H1 (cell line): ENCODE measurements at regions not wholly inside any gene's neighbourhood (a gene's known extent, or its start where the extent isn't known, plus 50 kb on each side); places are given as distances from the start of the nearest gene placed in this dataset.

ENCODE experiments used
- CTCF ChIA-PET: fragments of 300-600 bp; sonication (Branson Sonifier 250); formaldehyde crosslinking; loops from one replicate; lab custom pipeline; 2021; ENCODE audit not compliant: partially characterized antibody; lab: Charles Lee
- POLR2A ChIA-PET: fragments of 300-600 bp; sonication (Branson Sonifier 250); formaldehyde crosslinking; loops from one replicate; lab custom pipeline; 2021; ENCODE audit warnings: inconsistent platforms; ENCODE audit not compliant: partially characterized antibody; lab: Charles Lee
- DNase-seq, 2 experiments: peaks; one replicate each; pipeline versions ENCODE4 v3.0.0 to v3.0.0-alpha.2; 2010 to 2022; ENCODE audit warnings: low spot score in 2 of 2, low read depth in 1 of 2, mixed read lengths in 1 of 2
- FAIRE-seq: peaks from 2 replicates; lab custom pipeline; 2011; peaks lifted over from hg19 to GRCh38; lab: Jason Lieb, UNC
- H2AFZ ChIP-seq: 2 replicates; pipeline ENCODE4 v1.8.1; 2012; ENCODE audit warnings: low read length, inconsistent platforms
- H2AK5ac ChIP-seq: 2 replicates; pipeline ENCODE4 v1.6.1; 2013; ENCODE audit warnings: low read depth, low read length
- H2BK120ac ChIP-seq: replicated peaks from 2 replicates; pipeline ENCODE3; 2013; ENCODE audit warnings: low read depth, low read length, inconsistent platforms
- H2BK12ac ChIP-seq: 2 replicates; pipeline ENCODE4 v1.6.1; 2013; ENCODE audit warnings: low read depth, low read length
- H2BK15ac ChIP-seq: 2 replicates; pipeline ENCODE4 v1.6.1; 2013; ENCODE audit warnings: low read length
- H2BK20ac ChIP-seq: 2 replicates; pipeline ENCODE4 v1.6.1; 2013; ENCODE audit warnings: low read length
- H2BK5ac ChIP-seq: 2 replicates; pipeline ENCODE4 v1.6.1; 2013; ENCODE audit warnings: low read depth, low read length
- H3K14ac ChIP-seq: 2 replicates; pipeline ENCODE4 v1.6.1; 2013; ENCODE audit warnings: inconsistent platforms; ENCODE audit not compliant: insufficient read length
- H3K18ac ChIP-seq: 2 replicates; pipeline ENCODE4 v1.6.1; 2013; ENCODE audit warnings: low read length; ENCODE audit errors: extremely low read depth
- H3K23ac ChIP-seq: 2 replicates; pipeline ENCODE4 v1.6.1; 2013; ENCODE audit warnings: inconsistent platforms; ENCODE audit not compliant: insufficient read length
- H3K23me2 ChIP-seq: 2 replicates; pipeline ENCODE4 v1.6.1; 2013; ENCODE audit warnings: low read depth, low read length
- H3K27ac ChIP-seq: 2 replicates; pipeline ENCODE4 v1.6.1; 2011; ENCODE audit warnings: low read depth, low read length, inconsistent platforms
- H3K27me3 ChIP-seq, 4 experiments: replicated peaks in 1 of 4; 1 replicate in 1 of 4; 2 replicates in 3 of 4; pipeline versions ENCODE4 v1.6.1 to v1.8.1; 2011 to 2013; ENCODE audit warnings: low read length in 3 of 4, mild to moderate bottlenecking in 3 of 4, inconsistent platforms in 2 of 4, mixed read lengths in 2 of 4, moderate library complexity in 1 of 4; ENCODE audit not compliant: control insufficient read depth in 3 of 4, insufficient read depth in 3 of 4; ENCODE audit errors: extremely low read depth in 1 of 4
- H3K36me3 ChIP-seq, 4 experiments: 2 replicates each; pipeline versions ENCODE4 v1.6.1 to v1.8.1; 2011 to 2013; ENCODE audit warnings: mild to moderate bottlenecking in 4 of 4, low read length in 3 of 4, moderate library complexity in 2 of 4, control low read depth in 1 of 4, inconsistent platforms in 1 of 4; ENCODE audit not compliant: insufficient read depth in 4 of 4, control insufficient read depth in 2 of 4
- H3K4ac ChIP-seq: replicated peaks from 2 replicates; pipeline ENCODE3; 2013; ENCODE audit warnings: low read length, low read depth, mixed read lengths, inconsistent platforms; ENCODE audit not compliant: insufficient read length
- H3K4me1 ChIP-seq, 4 experiments: replicated peaks in 1 of 4; 1 replicate in 1 of 4; 2 replicates in 3 of 4; pipeline versions ENCODE4 v1.6.1 to v1.8.1; 2011 to 2013; ENCODE audit warnings: low read length in 3 of 4, inconsistent platforms in 2 of 4, mixed read lengths in 1 of 4; ENCODE audit not compliant: insufficient read depth in 4 of 4, control insufficient read depth in 3 of 4
- H3K4me2 ChIP-seq, 2 experiments: 2 replicates each; pipeline versions ENCODE4 v1.6.1 to v1.8.1; 2011 to 2013; ENCODE audit warnings: low read depth in 2 of 2, low read length in 2 of 2, control low read depth in 1 of 2, inconsistent platforms in 1 of 2, mild to moderate bottlenecking in 1 of 2; ENCODE audit not compliant: insufficient read depth in 1 of 2
- H3K4me3 ChIP-seq, 4 experiments: fragments of 200-600, 300-600 bp in 1 of 4; sonication (generic), shearing (Covaris generic), sonication (Bioruptor Twin) in 1 of 4; 2 replicates each; pipeline versions ENCODE4 v1.5.1 to v1.8.1; 2011 to 2016; ENCODE audit warnings: low read length in 4 of 4, low read depth in 3 of 4, control low read depth in 2 of 4, inconsistent platforms in 2 of 4, mild to moderate bottlenecking in 2 of 4, mixed read lengths in 1 of 4, moderate library complexity in 1 of 4; ENCODE audit not compliant: insufficient read depth in 2 of 4; ENCODE audit errors: extremely low read depth in 1 of 4
- H3K56ac ChIP-seq: replicated peaks from 2 replicates; pipeline ENCODE3; 2013; ENCODE audit warnings: low read depth, mild to moderate bottlenecking, mixed read lengths, low read length, inconsistent platforms; ENCODE audit not compliant: insufficient read length
- H3K79me1 ChIP-seq: 2 replicates; pipeline ENCODE4 v1.6.1; 2013; ENCODE audit warnings: low read depth, low read length, control low read depth
- H3K79me2 ChIP-seq, 2 experiments: 2 replicates each; pipeline versions ENCODE4 v1.6.1 to v1.8.1; 2012 to 2013; ENCODE audit warnings: low read length in 2 of 2, mild to moderate bottlenecking in 2 of 2, inconsistent platforms in 1 of 2; ENCODE audit not compliant: insufficient read depth in 2 of 2, control insufficient read depth in 1 of 2
- H3K9ac ChIP-seq, 4 experiments: replicated peaks in 1 of 4; 1 replicate in 1 of 4; 2 replicates in 3 of 4; pipeline versions ENCODE4 v1.6.1 to v1.8.1; 2011 to 2013; ENCODE audit warnings: low read depth in 3 of 4, low read length in 3 of 4, control low read depth in 2 of 4, mild to moderate bottlenecking in 2 of 4, moderate library complexity in 2 of 4, inconsistent platforms in 1 of 4; ENCODE audit errors: extremely low read depth in 1 of 4
- H3K9me3 ChIP-seq, 2 experiments: 2 replicates each; pipeline versions ENCODE4 v1.6.1 to v1.8.1; 2012 to 2013; ENCODE audit warnings: mild to moderate bottlenecking in 2 of 2, moderate library complexity in 2 of 2, control low read depth in 1 of 2, inconsistent platforms in 1 of 2, low read depth in 1 of 2, low read length in 1 of 2, mixed read lengths in 1 of 2; ENCODE audit not compliant: insufficient read depth in 2 of 2
- H4K20me1 ChIP-seq, 2 experiments: replicated peaks in 1 of 2; 2 replicates each; pipeline versions ENCODE3 to v1.8.1; 2011 to 2013; ENCODE audit warnings: inconsistent platforms in 2 of 2, low read length in 2 of 2, mild to moderate bottlenecking in 1 of 2; ENCODE audit not compliant: insufficient read depth in 2 of 2, control insufficient read depth in 1 of 2
- H4K5ac ChIP-seq: 2 replicates; pipeline ENCODE4 v1.6.1; 2013; ENCODE audit warnings: low read length, low read depth, mixed read lengths, inconsistent platforms; ENCODE audit not compliant: insufficient read length
- H4K8ac ChIP-seq: 2 replicates; pipeline ENCODE4 v1.8.0; 2013; ENCODE audit warnings: mild to moderate bottlenecking, moderate library complexity, low read length, inconsistent platforms; ENCODE audit not compliant: insufficient read depth; ENCODE audit errors: extremely low read depth
- H4K91ac ChIP-seq: replicated peaks from 2 replicates; pipeline ENCODE3; 2013; ENCODE audit warnings: low read length, mixed read lengths, inconsistent platforms; ENCODE audit not compliant: insufficient read length
- ASH2L ChIP-seq: fragments of 200-600, 300-600 bp; sonication (generic); IDR thresholded peaks from one replicate; pipeline ENCODE4 v1.7.1; 2017; ENCODE audit warnings: low read length
- BCL11A ChIP-seq, 2 experiments: IDR thresholded peaks; one replicate each; pipeline ENCODE4 v1.6.1; 2011; ENCODE audit warnings: low read depth in 2 of 2, low read length in 2 of 2, mild to moderate bottlenecking in 2 of 2
- CHD2 ChIP-seq: IDR thresholded peaks from 2 replicates; pipeline ENCODE4 v1.6.1; 2012; ENCODE audit warnings: low read length, improper control_type of control experiment
- E2F6 ChIP-seq: IDR thresholded peaks from 2 replicates; pipeline ENCODE4 v1.6.1; 2012; ENCODE audit warnings: inconsistent platforms
- HDAC2 ChIP-seq, 2 experiments: fragments of 300-600 bp in 1 of 2; sonication (generic) in 1 of 2; IDR thresholded peaks; 2 replicates each; pipeline ENCODE4 v1.6.1; 2011 to 2012; ENCODE audit warnings: low read depth in 2 of 2, low read length in 2 of 2, mild to moderate bottlenecking in 2 of 2, moderate library complexity in 2 of 2, borderline replicate concordance in 1 of 2, inconsistent platforms in 1 of 2
- KDM1A ChIP-seq: fragments of 200-600, 300-600 bp; sonication (generic); IDR thresholded peaks from 2 replicates; pipeline ENCODE4 v1.7.1; 2016; ENCODE audit warnings: mild to moderate bottlenecking, low read length, borderline replicate concordance
- KDM4A ChIP-seq: IDR thresholded peaks from one replicate; pipeline ENCODE4 v1.7.1; 2012; ENCODE audit warnings: low read depth, mild to moderate bottlenecking, moderate library complexity, low read length, inconsistent platforms; ENCODE audit not compliant: severe bottlenecking
- RAD21 ChIP-seq, 2 experiments: IDR thresholded peaks in 1 of 2; conservative IDR thresholded peaks in 1 of 2; 2 replicates each; pipeline ENCODE4 v1.6.1; 2011; ENCODE audit warnings: low read depth in 2 of 2, low read length in 2 of 2, improper control_type of control experiment in 1 of 2, inconsistent platforms in 1 of 2, mild to moderate bottlenecking in 1 of 2, moderate library complexity in 1 of 2
- SIN3A ChIP-seq, 2 experiments: IDR thresholded peaks in 1 of 2; conservative IDR thresholded peaks in 1 of 2; 2 replicates each; pipeline ENCODE4 v1.6.1; 2011 to 2012; ENCODE audit warnings: low read length in 2 of 2, improper control_type of control experiment in 1 of 2, low read depth in 1 of 2, mild to moderate bottlenecking in 1 of 2
- SP1 ChIP-seq: IDR thresholded peaks from 2 replicates; pipeline ENCODE4 v1.6.1; 2011; ENCODE audit warnings: low read depth, low read length
- SRF ChIP-seq: IDR thresholded peaks from 2 replicates; pipeline ENCODE4 v1.6.1; 2011; ENCODE audit warnings: mild to moderate bottlenecking, low read depth, low read length, moderate library complexity
- TCF12 ChIP-seq: IDR thresholded peaks from 2 replicates; pipeline ENCODE4 v1.6.1; 2011; ENCODE audit warnings: low read depth, mild to moderate bottlenecking, low read length
- TEAD4 ChIP-seq: IDR thresholded peaks from 2 replicates; pipeline ENCODE4 v1.6.1; 2012; ENCODE audit warnings: low read depth, low read length, inconsistent platforms, mixed read lengths
- WGBS, 2 experiments: shearing (Covaris generic) in 1 of 2; methylation state at CpG; one replicate each; pipeline versions ENCODE4 v1.1.6 to v1.1.7; 2013 to 2015; ENCODE audit warnings: low lambda C conversion rate in 2 of 2, mixed read lengths in 2 of 2, inconsistent platforms in 1 of 2, low coverage in 1 of 2, missing lambda C conversion rate in 1 of 2; ENCODE audit not compliant: insufficient replicate concordance in 2 of 2, insufficient coverage in 1 of 2, insufficient read length in 1 of 2; ENCODE audit errors: extremely low coverage in 1 of 2, missing lambda C conversion rate in 1 of 2; 5-methylcytosine and 5-hydroxymethylcytosine counted together

- no peak overlapping the region for H4K8ac ChIP-seq
- no peak overlapping the region for H2BK5ac ChIP-seq
- no peak overlapping the region for H2BK12ac ChIP-seq
- no peak overlapping the region for H3K27ac ChIP-seq
- ChIA-PET POLR2A (no interaction called here), CTCF (no interaction called here)
- no peak overlapping the region for H3K14ac ChIP-seq
- no peak overlapping the region for H3K18ac ChIP-seq
- no peak overlapping the region for H3K23ac ChIP-seq
- no peak overlapping the region for H2AFZ ChIP-seq
- no peak overlapping the region for H3K4me2 ChIP-seq
- H3K79me2 ChIP-seq: no peaks in the 10 kb centered on the region
- H3K27me3 ChIP-seq: no peaks in the 10 kb centered on the region
- H3K56ac ChIP-seq: no peak overlapping the region
- no peaks in the 10 kb centered on the region for H3K4me1 ChIP-seq
- DNase-seq (no peak), FAIRE-seq (no peak)
- H3K4me3 ChIP-seq: no peak overlapping the region
- H4K5ac ChIP-seq: no peak overlapping the region
- H3K4ac ChIP-seq: no peak overlapping the region
- H4K20me1 ChIP-seq: no peaks in the 10 kb centered on the region
- H2AK5ac ChIP-seq: no peak overlapping the region
- H3K36me3 ChIP-seq: no peaks in the 10 kb centered on the region
- H2BK20ac ChIP-seq: no peak overlapping the region
- H2BK120ac ChIP-seq: no peak overlapping the region
- no peak for TF ChIP-seq TEAD4
- TF ChIP-seq ASH2L: no peak
- TF ChIP-seq RAD21 (IDR thresholded peaks at IDR 0.05 in 1 of 2, conservative IDR thresholded peaks at IDR 0.05 in 1 of 2; ENCODE audit: low read depth in 2 of 2, low read length in 2 of 2): no peak
- TF ChIP-seq KDM4A: no peak
- TF ChIP-seq BCL11A (IDR thresholded peaks at IDR 0.05; ENCODE audit: low read depth in 2 of 2, low read length in 2 of 2): no peak
- TF ChIP-seq SP1: no peak
- no peak for TF ChIP-seq SRF
- no peak for TF ChIP-seq HDAC2 (IDR thresholded peaks at IDR 0.05; ENCODE audit: borderline replicate concordance in 1 of 2, low read depth in 2 of 2, low read length in 2 of 2)
- no peak for TF ChIP-seq CHD2
- no peak for TF ChIP-seq TCF12
- no peak for TF ChIP-seq KDM1A
- TF ChIP-seq SIN3A (conservative IDR thresholded peaks at IDR 0.05 in 1 of 2, IDR thresholded peaks at IDR 0.05 in 1 of 2; ENCODE audit: low read depth in 1 of 2, low read length in 2 of 2): no peak
- no peak for TF ChIP-seq E2F6
- no peaks in the 10 kb centered on the region for H3K9me3 ChIP-seq
- 97% methylated on average over 4 of the region's 4 CpGs; no CpG with 5 or more reads in 1 of the 2 experiments for WGBS, 2 experiments
- H4K91ac ChIP-seq: no peak overlapping the region
- no peak overlapping the region for H3K9ac ChIP-seq
- H3K79me1 ChIP-seq: no peaks in the 10 kb centered on the region
- H3K23me2 ChIP-seq: no peaks in the 10 kb centered on the region
- no peak overlapping the region for H2BK15ac ChIP-seq
These were observed 727.4 kb upstream of the CA10 start for GRCh38 chr17:52885882-52886281.
